ENCODE measurements at regions not wholly inside any gene's neighbourhood (a gene's known extent, or its start where the extent isn't known, plus 50 kb on each side); places are given as distances from the start of the nearest gene placed in this dataset.

DNA sequence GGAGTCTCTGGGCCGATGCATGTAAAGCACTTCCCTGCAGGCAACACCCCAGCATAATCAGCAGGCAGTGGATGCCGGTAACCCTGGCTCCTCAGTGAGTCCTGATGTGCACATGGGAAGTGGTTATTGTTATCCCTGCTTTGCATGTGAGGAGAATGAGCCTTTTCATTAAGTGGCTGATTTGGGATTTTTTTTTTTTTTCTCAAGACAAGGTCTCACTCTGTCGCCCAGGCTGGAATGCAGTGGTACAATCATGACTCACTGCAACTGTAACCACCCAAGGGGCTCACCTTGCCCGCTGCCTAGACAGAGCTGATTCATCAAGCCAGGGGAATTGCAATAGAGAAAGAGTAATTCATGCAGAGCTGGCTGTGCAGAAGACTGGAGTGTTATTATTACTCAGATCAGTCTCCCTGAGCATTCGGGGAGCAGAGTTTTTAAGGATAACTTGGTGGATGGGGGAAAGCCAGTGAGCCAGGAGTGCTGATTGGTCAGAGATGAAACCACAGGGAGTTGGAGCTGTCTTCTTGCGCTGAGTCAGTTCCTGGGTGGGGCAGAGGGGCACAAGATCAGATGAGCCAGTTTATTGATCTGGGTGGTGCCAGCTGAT lies 95.4 kb downstream of the SOCS6 start:
- TF ChIP-seq, protein P1, sequence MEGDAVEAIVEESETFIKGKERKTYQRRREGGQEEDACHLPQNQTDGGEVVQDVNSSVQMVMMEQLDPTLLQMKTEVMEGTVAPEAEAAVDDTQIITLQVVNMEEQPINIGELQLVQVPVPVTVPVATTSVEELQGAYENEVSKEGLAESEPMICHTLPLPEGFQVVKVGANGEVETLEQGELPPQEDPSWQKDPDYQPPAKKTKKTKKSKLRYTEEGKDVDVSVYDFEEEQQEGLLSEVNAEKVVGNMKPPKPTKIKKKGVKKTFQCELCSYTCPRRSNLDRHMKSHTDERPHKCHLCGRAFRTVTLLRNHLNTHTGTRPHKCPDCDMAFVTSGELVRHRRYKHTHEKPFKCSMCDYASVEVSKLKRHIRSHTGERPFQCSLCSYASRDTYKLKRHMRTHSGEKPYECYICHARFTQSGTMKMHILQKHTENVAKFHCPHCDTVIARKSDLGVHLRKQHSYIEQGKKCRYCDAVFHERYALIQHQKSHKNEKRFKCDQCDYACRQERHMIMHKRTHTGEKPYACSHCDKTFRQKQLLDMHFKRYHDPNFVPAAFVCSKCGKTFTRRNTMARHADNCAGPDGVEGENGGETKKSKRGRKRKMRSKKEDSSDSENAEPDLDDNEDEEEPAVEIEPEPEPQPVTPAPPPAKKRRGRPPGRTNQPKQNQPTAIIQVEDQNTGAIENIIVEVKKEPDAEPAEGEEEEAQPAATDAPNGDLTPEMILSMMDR (IDR thresholded peaks at IDR 0.05): no peak
- TF ChIP-seq EP300 (IDR thresholded peaks at IDR 0.05): no peak
- no peak for TF ChIP-seq POLR2AphosphoS5 (IDR thresholded peaks at IDR 0.05)
- TF ChIP-seq POLR2A (IDR thresholded peaks at IDR 0.05): no peak
